GM18498 (cell line): ENCODE measurements at regions not wholly inside any gene's neighbourhood (a gene's known extent, or its start where the extent isn't known, plus 50 kb on each side); places are given as distances from the start of the nearest gene placed in this dataset.
"Not testable (repeated sequence)": the region's sequence is repeated elsewhere in the genome, so short reads cannot be mapped to it uniquely, and the experiment has no call there.

Experiments used
- ATAC-seq: cut with Tn5 transposase; IDR thresholded peaks from one replicate; pipeline ENCODE4 v1.9.1; 2021; ENCODE audit warnings: mild to moderate bottlenecking, moderate library complexity; ENCODE audit not compliant: unreplicated experiment

DNA sequence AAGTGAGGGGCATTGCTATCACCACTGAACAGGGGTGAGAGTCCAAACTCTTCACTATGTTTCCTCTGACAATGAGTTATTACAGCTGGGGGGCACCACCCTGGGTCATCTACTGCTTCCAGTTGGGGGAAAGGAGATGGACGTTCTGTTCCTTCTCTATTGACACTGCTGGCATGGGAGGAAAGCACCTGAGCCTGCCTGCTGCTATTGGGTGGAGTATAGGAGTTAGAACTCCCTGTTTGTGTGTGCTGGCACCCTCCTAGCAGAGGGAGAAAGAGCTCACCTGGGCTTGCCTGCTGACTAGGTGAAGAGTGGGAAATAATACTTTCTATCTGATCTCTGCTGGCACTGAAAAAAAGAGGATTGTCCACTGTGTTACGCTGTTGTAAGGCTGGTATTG is 163.8 kb downstream of the MSN start:
- ATAC-seq: no peak

DNA sequence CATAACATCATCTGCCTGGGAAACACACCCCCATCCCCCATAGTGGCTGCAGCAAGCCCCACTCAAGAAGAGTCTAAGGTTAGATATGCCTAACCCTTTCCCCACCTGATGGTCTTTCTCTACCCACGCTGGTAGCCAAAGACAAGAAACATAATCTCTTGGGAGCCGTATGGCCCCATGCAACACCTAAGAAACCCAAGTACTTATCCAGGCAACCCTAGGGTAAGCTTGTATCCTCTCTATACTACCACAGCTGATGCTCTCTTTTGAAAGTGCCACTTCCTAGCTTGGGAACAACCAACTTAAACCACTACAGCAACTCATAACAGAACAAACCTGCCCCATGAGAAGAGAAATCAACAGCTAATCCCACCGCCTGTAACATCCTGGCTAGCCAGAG is 161.1 kb downstream of the MSN start:
- ATAC-seq: no peak

DNA sequence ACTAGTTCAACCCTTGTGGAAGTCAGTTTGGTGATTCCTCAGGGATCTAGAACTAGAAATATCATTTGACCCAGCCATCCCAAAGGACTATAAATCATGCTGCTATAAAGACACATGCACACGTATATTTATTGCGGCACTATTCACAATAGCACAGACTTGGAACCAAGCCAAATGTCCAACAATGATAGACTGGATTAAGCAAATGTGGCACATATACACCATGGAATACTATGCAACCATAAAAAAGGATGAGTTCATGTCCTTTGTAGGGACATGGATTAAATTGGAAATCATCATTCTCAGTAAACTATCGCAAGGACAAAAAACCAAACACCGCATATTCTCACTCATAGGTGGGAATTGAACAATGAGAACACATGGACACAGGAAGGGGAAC is 157.8 kb downstream of the MSN start:
- not testable (repeated sequence) for ATAC-seq

DNA sequence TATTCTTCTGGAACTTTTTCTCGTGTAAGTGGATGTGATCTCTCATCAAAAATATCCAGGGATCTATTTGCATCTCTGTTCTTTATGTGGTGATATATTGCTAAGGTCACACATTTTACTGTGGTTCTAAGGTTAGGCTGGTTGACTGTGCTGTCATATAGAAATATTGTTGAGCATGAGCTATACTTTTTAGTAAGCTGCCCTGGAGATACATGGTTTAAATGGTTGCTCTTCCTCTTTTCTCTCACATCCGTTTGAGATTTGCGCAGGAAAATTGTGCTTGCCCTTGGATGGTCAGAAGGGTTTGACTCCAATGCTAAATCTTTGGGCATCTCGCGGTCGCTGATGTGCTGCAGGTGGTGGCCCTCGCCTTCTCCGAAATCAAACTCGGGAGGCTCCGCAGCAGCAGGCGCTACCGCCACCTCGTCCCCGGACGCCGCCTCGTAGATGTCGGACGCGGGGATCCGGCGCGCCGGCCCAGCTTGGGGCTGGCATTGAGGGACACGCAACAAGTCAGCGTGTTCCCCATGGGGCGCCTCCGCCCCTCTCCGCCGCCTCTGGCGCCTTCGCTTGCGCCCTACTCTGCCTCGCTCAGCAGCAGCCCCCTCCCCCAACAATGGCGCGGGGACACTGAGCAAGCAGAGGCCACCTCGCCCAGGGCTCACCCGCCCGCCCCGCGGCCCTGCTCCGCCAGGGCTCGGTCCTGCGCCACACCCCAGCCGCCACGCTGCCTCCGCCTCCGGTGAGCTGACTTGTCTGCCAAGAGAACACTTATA is 154.5 kb downstream of the MSN start:
- peak; percentile 83 for ATAC-seq

DNA sequence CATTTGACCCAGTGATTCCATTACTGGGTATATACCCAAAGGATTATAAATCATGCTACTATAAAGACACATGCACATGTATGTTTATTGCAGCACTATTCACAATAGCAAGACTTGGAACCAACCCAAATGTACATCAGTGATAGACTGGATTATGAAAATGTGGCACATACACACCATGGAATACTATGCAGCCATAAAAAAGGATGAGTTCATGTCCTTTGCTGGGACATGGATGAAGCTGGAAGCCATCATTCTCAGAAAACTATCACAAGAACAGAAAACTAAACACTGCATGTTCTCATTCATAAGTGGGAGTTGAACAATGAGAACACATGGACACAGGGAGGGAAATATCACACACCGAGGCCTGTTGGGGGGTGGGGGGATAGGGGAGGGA is 152.5 kb downstream of the MSN start:
- not testable (repeated sequence) for ATAC-seq

DNA sequence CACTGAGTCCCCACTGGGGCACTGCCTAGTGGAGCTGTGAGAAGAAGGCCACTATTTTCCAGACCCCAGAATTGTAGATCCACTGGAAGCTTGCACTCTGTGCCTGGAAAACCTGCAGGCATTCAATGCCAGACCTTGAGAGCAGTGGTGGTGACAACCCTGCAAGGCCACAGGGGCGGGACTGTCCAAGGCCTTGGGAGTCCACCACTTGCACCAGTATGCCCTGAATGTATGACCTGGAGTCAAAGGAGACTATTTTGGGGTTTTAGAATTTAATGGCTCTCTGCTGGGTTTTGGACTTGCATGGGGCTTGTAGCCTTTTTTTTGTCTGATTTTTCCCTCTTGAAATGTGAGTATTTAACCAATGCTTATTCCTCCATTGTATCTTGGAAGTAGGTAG is 145.8 kb downstream of the MSN start:
- no peak for ATAC-seq

DNA sequence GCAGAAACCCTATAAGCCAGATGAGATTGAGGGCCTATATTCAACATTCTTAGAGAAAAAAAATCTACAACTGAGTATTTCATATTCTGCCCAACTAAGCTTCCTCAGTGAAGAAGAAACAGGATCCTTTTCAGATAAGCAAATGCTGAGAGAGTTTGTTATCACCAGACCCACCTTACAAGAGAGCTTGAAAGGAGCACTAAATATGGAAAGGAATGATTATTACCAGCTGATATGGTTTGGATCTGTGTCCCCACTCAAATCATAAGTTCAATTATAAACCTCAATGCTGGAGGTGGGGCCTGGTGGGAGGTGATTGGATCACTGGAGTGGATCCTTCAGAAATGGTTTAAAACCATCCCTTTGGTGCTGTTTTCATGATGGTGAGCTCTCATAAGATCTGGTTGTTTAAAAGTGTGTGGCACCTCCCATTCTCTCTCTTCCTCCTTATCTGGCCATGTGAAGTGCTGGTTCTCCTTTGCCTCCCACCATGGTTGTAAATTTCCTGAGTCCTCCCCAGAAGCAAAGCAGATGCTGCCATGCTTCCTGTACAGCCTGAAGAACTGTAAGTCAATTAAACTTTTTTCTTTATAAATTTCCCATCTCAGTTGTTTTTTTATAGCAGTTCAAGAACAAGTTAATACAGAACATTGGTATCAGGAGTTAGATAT is 144.2 kb downstream of the MSN start:
- ATAC-seq: no peak
